ENCODE measurements at regions not wholly inside any gene's neighbourhood (a gene's known extent, or its start where the extent isn't known, plus 50 kb on each side); places are given as distances from the start of the nearest gene placed in this dataset.

DNA sequence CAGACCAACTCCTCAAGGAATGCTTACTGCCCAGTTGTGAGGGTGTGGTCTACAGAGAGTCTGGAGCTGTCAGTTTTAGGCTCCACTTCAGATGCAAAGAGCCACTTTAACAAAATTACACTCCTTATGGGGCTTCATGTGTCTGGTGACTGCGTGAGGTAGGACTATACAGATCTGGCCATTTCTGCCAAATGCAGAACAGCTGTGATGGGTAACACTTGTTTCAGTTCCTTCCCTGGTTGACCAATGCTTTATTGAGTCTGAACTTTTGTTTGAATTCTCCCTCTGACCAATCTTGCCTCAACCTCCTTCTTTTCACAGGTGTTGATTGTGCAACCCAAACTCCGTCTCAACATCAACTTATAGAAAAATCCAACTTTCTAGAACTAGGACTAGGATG, 181.2 kb downstream of the OMA1 start:
- Histone ChIP-seq H3K4me3 (no peak overlapping the region), H3K4me1 (no peaks in the 10 kb centered on the region), H3K27me3 (no peaks in the 10 kb centered on the region), H3K9me3 (no peaks in the 10 kb centered on the region), H3K27ac (no peak overlapping the region), H3K36me3 (no peaks in the 10 kb centered on the region)
- no peak for DNase-seq (ENCODE audit: low spot score)
- TF ChIP-seq, protein P1, sequence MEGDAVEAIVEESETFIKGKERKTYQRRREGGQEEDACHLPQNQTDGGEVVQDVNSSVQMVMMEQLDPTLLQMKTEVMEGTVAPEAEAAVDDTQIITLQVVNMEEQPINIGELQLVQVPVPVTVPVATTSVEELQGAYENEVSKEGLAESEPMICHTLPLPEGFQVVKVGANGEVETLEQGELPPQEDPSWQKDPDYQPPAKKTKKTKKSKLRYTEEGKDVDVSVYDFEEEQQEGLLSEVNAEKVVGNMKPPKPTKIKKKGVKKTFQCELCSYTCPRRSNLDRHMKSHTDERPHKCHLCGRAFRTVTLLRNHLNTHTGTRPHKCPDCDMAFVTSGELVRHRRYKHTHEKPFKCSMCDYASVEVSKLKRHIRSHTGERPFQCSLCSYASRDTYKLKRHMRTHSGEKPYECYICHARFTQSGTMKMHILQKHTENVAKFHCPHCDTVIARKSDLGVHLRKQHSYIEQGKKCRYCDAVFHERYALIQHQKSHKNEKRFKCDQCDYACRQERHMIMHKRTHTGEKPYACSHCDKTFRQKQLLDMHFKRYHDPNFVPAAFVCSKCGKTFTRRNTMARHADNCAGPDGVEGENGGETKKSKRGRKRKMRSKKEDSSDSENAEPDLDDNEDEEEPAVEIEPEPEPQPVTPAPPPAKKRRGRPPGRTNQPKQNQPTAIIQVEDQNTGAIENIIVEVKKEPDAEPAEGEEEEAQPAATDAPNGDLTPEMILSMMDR (IDR thresholded peaks at IDR 0.05), result no peak

DNA sequence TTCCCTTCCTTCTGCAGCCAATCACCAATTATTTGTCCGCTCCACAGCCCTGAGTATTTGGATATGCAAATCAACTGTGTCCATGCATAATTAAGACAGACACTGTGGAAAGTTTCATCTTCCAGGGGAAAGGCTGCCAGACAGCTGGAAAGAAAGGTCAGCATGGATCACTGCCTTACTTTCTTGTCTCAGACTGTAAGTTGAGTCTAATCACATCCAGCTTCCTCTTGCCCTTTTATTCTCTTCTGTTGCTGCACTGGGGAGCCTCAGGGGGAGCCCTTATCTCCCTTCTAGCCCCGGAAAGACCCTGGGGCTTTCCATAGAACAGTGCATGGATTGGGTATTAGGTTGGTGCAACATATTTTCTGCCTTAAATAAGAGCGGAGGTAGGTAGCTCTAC, 182.9 kb downstream of the OMA1 start:
- no peaks in the 10 kb centered on the region for H3K36me3 ChIP-seq
- H3K27ac ChIP-seq, result no peak overlapping the region
- H3K4me3 ChIP-seq, result no peak overlapping the region
- H3K9me3 ChIP-seq, result no peaks in the 10 kb centered on the region
- DNase-seq (ENCODE audit: low spot score), result no peak
- no peaks in the 10 kb centered on the region for H3K4me1 ChIP-seq
- H3K27me3 ChIP-seq, result no peaks in the 10 kb centered on the region
- TF ChIP-seq, protein P1 (IDR thresholded peaks at IDR 0.05), result no peak

DNA sequence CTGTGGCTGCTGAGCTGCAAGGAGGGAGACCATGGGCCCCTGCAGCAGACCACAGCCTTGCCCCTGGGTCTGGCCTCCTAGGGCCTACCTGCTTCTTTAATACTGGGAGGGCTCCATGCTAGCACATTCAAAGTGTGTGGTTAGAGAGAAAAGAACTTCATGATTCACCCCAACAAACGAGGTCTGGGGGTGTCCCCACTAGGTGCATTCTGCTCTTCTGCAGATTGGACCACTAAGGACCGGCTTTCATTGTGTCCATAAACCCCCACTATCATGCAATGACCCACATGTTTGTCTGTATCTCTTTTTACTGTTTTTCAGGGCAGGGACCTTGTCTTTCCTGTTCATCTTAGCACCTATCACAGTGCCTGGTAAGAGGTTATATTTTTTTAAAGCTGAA, 185.4 kb downstream of the OMA1 start:
- no peaks in the 10 kb centered on the region for H3K27me3 ChIP-seq
- H3K4me1 ChIP-seq, result peaks cover 0 to 4% of the 10 kb centered on the region in 2 donors
- TF ChIP-seq, protein P1 (IDR thresholded peaks at IDR 0.05), result no peak
- no peaks in the 10 kb centered on the region for H3K36me3 ChIP-seq
- H3K4me3 ChIP-seq, result no peak overlapping the region
- no peaks in the 10 kb centered on the region for H3K9me3 ChIP-seq
- no peak for DNase-seq (ENCODE audit: low spot score)
- H3K27ac ChIP-seq, result no peak overlapping the region

DNA sequence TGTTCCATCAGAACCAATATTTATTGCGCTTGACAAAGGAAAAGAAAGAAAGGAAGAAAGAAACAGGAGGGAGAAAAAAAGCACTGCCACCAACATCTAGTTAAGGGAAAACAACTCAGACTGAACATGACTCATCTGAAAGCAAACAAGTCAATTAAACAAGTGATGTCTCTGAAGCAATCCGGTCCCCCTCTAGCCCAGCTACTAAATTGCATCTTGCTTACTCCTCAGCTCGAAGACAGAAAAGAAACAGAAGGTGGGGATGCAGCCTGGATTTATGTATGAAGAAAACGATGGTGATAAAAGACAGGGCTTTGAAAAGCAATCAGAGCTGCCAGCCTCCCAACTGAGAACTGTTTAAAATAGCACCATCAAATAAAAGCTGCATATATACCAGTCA, 188.2 kb downstream of the OMA1 start:
- Histone ChIP-seq H3K4me1 (peaks cover 0 to 4% of the 10 kb centered on the region in 2 donors), H3K27ac (no peak overlapping the region), H3K9me3 (no peaks in the 10 kb centered on the region), H3K4me3 (no peak overlapping the region), H3K27me3 (no peaks in the 10 kb centered on the region), H3K36me3 (no peaks in the 10 kb centered on the region)
- TF ChIP-seq, protein P1 (IDR thresholded peaks at IDR 0.05), result no peak
- DNase-seq (ENCODE audit: low spot score), result no peak

DNA sequence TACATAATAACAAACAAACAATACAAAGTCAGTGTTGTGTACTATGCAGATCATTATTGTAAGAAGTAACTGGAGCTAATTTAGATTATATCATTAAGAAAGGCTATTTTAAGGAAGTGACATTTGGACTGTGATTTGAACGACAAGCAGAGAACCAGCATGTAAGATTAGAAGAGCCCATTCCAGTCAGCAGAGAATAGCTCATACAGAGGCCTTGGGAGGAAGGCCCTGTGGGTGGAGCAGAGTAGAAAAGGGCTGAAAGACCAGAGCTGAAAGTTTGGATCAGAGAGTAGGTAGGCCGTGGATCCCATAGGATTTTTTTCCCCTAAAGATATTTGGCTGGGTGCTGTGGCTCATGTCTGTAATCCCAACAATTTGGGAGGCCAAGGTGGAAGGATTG, 190.1 kb downstream of the OMA1 start:
- H3K9me3 ChIP-seq, result no peaks in the 10 kb centered on the region
- TF ChIP-seq, protein P1 (IDR thresholded peaks at IDR 0.05), result no peak

DNA sequence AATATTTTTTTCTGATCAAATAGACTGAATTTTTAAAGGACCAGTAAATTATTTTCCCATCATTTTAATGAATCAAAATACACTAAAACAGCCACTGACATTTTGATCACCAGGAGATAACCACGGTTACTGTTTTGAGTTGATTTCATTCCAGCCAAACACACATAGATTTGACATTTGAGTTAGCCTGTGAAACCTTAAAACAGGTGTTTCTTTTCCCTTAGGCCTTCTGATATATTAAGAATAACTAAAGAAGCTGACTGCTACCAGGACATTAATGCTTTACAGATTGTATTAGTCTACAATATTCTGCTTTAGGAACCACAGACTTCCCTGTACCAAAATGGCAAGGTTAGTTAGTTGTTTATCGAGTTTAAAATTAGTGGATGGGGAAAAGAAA, 193.4 kb downstream of the OMA1 start:
- H3K4me1 ChIP-seq, result peaks cover 0 to 4% of the 10 kb centered on the region in 2 donors
- H3K4me3 ChIP-seq, result no peak overlapping the region
- no peak for DNase-seq (ENCODE audit: low spot score)
- H3K27me3 ChIP-seq, result no peaks in the 10 kb centered on the region
- peaks cover 0 to 7% of the 10 kb centered on the region in 2 donors for H3K9me3 ChIP-seq
- TF ChIP-seq, protein P1 (IDR thresholded peaks at IDR 0.05), result no peak
- no peak overlapping the region for H3K27ac ChIP-seq
- no peaks in the 10 kb centered on the region for H3K36me3 ChIP-seq

More for the DNA sequence above, 190.1 kb downstream of the OMA1 start:
- peaks cover 0 to 4% of the 10 kb centered on the region in 2 donors for H3K4me1 ChIP-seq
- no peaks in the 10 kb centered on the region for H3K36me3 ChIP-seq
- H3K27me3 ChIP-seq, result no peaks in the 10 kb centered on the region
- H3K27ac ChIP-seq, result no peak overlapping the region
- H3K4me3 ChIP-seq, result no peak overlapping the region
- DNase-seq (ENCODE audit: low spot score), result no peak

Data from right atrium auricular region (tissue), 2 donors.